ENCODE measurements at regions not wholly inside any gene's neighbourhood (a gene's known extent, or its start where the extent isn't known, plus 50 kb on each side); places are given as distances from the start of the nearest gene placed in this dataset.
"Not testable (repeated sequence)": the region's sequence is repeated elsewhere in the genome, so short reads cannot be mapped to it uniquely, and the experiment has no call there.

GRCh38 chrX:3791449-3791848 lies 78.0 kb upstream of the PRKX start:
- no peaks in the 10 kb centered on the region for H3K4me1 ChIP-seq (ENCODE audit: insufficient read depth, low read length, poor library complexity, severe bottlenecking)
- H3K79me2 ChIP-seq (ENCODE audit: insufficient read depth, low read length): no peaks in the 10 kb centered on the region
- TF ChIP-seq CTCF (conservative IDR thresholded peaks at IDR 0.05; ENCODE audit: low read length): no peak
- TF ChIP-seq EZH2phosphoT487 (IDR thresholded peaks at IDR 0.05; ENCODE audit: borderline replicate concordance): no peak
- no peaks in the 10 kb centered on the region for H3K9me2 ChIP-seq (replicated peaks; ENCODE audit: low read depth, low read length)
- no peak overlapping the region for H3K4me2 ChIP-seq (ENCODE audit: low read depth, low read length, poor library complexity, severe bottlenecking)
- H4K20me1 ChIP-seq (ENCODE audit: insufficient read depth, low read length, poor library complexity, severe bottlenecking): no peaks in the 10 kb centered on the region
- H3K9ac ChIP-seq (ENCODE audit: low read depth, low read length, poor library complexity, severe bottlenecking): no peak overlapping the region
- H3F3A ChIP-seq (ENCODE audit: low read depth): no peaks in the 10 kb centered on the region
- H3K4me3 ChIP-seq (ENCODE audit: low read length, poor library complexity, severe bottlenecking): no peak overlapping the region
- no peaks in the 10 kb centered on the region for H3K36me3 ChIP-seq (ENCODE audit: insufficient read depth, low read length)
- H3K9me3 ChIP-seq (ENCODE audit: insufficient read depth, low read depth, low read length): no peaks in the 10 kb centered on the region
- no peaks in the 10 kb centered on the region for H3K27me3 ChIP-seq (ENCODE audit: insufficient read depth, low read length, poor library complexity, severe bottlenecking)
- no peak overlapping the region for H2AFZ ChIP-seq (ENCODE audit: low read length)

DNA sequence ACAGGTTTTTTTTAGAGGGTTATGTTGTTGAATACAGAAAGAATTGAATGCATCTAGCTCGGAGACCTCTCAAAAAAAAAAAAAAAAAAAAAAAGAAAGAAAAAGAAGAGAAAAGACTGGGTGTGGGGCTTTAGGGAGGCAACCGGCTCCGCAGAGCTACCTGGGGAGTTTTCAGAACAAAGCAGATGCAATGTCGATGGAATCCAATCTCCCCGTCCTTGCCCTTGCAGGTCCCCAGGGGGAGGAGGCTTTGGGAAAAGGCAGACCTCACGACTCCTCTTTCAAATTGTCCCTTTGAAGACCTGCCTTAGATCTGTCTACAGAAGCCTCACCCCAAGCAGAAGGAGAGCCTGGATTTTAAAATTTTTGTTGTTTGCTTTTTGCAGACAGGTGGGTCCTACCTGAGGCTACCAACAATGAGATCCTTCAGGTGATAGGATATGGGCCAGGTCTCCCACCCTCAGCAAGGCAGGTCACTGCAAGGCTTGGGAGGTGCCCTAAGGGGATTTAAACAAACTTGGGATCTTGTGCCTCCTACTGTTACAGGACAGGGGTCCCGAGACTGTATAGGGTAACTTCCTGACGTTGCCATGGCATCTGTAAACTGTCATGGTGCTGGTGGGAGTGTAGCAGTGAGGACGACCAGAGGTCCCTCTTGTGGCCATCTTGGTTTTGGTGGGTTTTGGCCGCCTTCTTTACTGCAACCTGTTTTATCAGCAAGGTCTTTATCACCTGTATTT lies 75.2 kb upstream of the PRKX start:
- H3K4me3 ChIP-seq (ENCODE audit: low read length, poor library complexity, severe bottlenecking): no peak overlapping the region
- H3K4me1 ChIP-seq (ENCODE audit: insufficient read depth, low read length, poor library complexity, severe bottlenecking): no peaks in the 10 kb centered on the region
- no peaks in the 10 kb centered on the region for H3K36me3 ChIP-seq (ENCODE audit: insufficient read depth, low read length)
- H3K9me3 ChIP-seq (ENCODE audit: insufficient read depth, low read depth, low read length): no peaks in the 10 kb centered on the region
- H2AFZ ChIP-seq (ENCODE audit: low read length): no peak overlapping the region
- H3K9ac ChIP-seq (ENCODE audit: low read depth, low read length, poor library complexity, severe bottlenecking): no peak overlapping the region
- H3K27me3 ChIP-seq (ENCODE audit: insufficient read depth, low read length, poor library complexity, severe bottlenecking): no peaks in the 10 kb centered on the region
- no peaks in the 10 kb centered on the region for H3K79me2 ChIP-seq (ENCODE audit: insufficient read depth, low read length)
- no peaks in the 10 kb centered on the region for H4K20me1 ChIP-seq (ENCODE audit: insufficient read depth, low read length, poor library complexity, severe bottlenecking)
- H3K4me2 ChIP-seq (ENCODE audit: low read depth, low read length, poor library complexity, severe bottlenecking): no peak overlapping the region
- no peaks in the 10 kb centered on the region for H3K9me2 ChIP-seq (replicated peaks; ENCODE audit: low read depth, low read length)
- no peak for TF ChIP-seq EZH2phosphoT487 (IDR thresholded peaks at IDR 0.05; ENCODE audit: borderline replicate concordance)
- peak; percentile 31; the same call in 1 of the 2 replicates for TF ChIP-seq CTCF (conservative IDR thresholded peaks at IDR 0.05; ENCODE audit: low read length)
- no peaks in the 10 kb centered on the region for H3F3A ChIP-seq (ENCODE audit: low read depth)

- TF ChIP-seq CTCF (conservative IDR thresholded peaks at IDR 0.05; ENCODE audit: low read length) (no peak), EZH2phosphoT487 (IDR thresholded peaks at IDR 0.05; ENCODE audit: borderline replicate concordance) (no peak)
- Histone ChIP-seq H3K9ac (ENCODE audit: low read depth, low read length, poor library complexity, severe bottlenecking) (no peak overlapping the region), H3K4me2 (ENCODE audit: low read depth, low read length, poor library complexity, severe bottlenecking) (no peak overlapping the region), H3K4me1 (ENCODE audit: insufficient read depth, low read length, poor library complexity, severe bottlenecking) (no peaks in the 10 kb centered on the region), H2AFZ (ENCODE audit: low read length) (no peak overlapping the region), H4K20me1 (ENCODE audit: insufficient read depth, low read length, poor library complexity, severe bottlenecking) (no peaks in the 10 kb centered on the region), H3F3A (ENCODE audit: low read depth) (no peaks in the 10 kb centered on the region), H3K27me3 (ENCODE audit: insufficient read depth, low read length, poor library complexity, severe bottlenecking) (no peaks in the 10 kb centered on the region), H3K9me2 (replicated peaks; ENCODE audit: low read depth, low read length) (no peaks in the 10 kb centered on the region), H3K79me2 (ENCODE audit: insufficient read depth, low read length) (no peaks in the 10 kb centered on the region), H3K36me3 (ENCODE audit: insufficient read depth, low read length) (no peaks in the 10 kb centered on the region), H3K9me3 (ENCODE audit: insufficient read depth, low read depth, low read length) (no peaks in the 10 kb centered on the region), H3K4me3 (ENCODE audit: low read length, poor library complexity, severe bottlenecking) (no peak overlapping the region)
These were observed 74.4 kb upstream of the PRKX start for GRCh38 chrX:3787856-3788255.

GRCh38 chrX:3785822-3786221 lies 72.4 kb upstream of the PRKX start:
- not testable (repeated sequence) for H3K79me2 ChIP-seq (ENCODE audit: insufficient read depth, low read length); H4K20me1 ChIP-seq (ENCODE audit: insufficient read depth, low read length, poor library complexity, severe bottlenecking); H3K9me2 ChIP-seq (replicated peaks; ENCODE audit: low read depth, low read length); H3K27me3 ChIP-seq (ENCODE audit: insufficient read depth, low read length, poor library complexity, severe bottlenecking); H3K9me3 ChIP-seq (ENCODE audit: insufficient read depth, low read depth, low read length); H3K4me1 ChIP-seq (ENCODE audit: insufficient read depth, low read length, poor library complexity, severe bottlenecking); H2AFZ ChIP-seq (ENCODE audit: low read length); H3K36me3 ChIP-seq (ENCODE audit: insufficient read depth, low read length); H3K4me2 ChIP-seq (ENCODE audit: low read depth, low read length, poor library complexity, severe bottlenecking); H3K9ac ChIP-seq (ENCODE audit: low read depth, low read length, poor library complexity, severe bottlenecking); H3F3A ChIP-seq (ENCODE audit: low read depth); H3K4me3 ChIP-seq (ENCODE audit: low read length, poor library complexity, severe bottlenecking)

Measured in Loucy (cell line).